GM12872 (cell line): ENCODE measurements at regions not wholly inside any gene's neighbourhood (a gene's known extent, or its start where the extent isn't known, plus 50 kb on each side); places are given as distances from the start of the nearest gene placed in this dataset.

ENCODE experiments used
- TF ChIP-seq, protein P1 (sequence below): IDR thresholded peaks from 3 replicates; pipeline ENCODE4 v1.5.1; 2011; ENCODE audit warnings: low read depth, mild to moderate bottlenecking, low read length, moderate library complexity; ENCODE audit not compliant: insufficient read depth

DNA sequence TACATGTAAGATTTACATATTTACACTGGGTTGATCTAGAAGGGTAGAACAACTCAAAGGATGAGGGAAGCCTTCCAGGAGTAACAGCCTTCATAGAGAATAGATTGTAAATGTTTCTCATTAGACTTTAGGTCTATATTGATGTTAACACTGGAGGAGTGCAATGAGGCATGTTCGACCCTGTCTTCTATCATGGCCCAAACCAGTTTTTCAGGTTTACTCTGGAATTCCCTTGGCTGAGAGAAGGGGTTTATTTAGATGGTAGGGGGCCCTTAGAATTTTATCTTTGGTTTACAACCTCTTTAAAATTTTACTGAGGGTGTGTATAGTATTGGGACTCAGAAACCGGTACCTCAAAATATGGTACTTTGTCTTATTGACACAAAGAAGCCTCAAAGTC is 634.9 kb upstream of the PIK3C3 start:
- TF ChIP-seq, protein P1, sequence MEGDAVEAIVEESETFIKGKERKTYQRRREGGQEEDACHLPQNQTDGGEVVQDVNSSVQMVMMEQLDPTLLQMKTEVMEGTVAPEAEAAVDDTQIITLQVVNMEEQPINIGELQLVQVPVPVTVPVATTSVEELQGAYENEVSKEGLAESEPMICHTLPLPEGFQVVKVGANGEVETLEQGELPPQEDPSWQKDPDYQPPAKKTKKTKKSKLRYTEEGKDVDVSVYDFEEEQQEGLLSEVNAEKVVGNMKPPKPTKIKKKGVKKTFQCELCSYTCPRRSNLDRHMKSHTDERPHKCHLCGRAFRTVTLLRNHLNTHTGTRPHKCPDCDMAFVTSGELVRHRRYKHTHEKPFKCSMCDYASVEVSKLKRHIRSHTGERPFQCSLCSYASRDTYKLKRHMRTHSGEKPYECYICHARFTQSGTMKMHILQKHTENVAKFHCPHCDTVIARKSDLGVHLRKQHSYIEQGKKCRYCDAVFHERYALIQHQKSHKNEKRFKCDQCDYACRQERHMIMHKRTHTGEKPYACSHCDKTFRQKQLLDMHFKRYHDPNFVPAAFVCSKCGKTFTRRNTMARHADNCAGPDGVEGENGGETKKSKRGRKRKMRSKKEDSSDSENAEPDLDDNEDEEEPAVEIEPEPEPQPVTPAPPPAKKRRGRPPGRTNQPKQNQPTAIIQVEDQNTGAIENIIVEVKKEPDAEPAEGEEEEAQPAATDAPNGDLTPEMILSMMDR = no peak

DNA sequence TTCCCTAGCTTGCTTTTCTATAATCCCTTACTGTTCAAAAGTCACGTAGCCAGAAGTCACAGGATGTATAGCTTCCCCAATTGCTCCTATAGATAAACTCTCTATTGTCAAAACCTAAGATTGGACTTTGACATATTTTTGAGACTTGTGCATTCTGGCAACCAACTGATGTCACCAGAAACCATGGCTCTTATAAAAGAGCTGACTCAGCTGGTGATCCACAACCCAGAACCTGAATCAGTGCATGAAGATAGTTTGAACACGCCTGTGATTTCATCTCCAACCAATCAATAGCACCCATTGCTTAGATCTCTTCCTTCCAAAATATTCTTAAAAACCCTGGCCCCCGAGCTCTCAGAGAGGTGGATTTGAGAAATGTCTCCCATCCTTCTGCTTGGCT is 639.9 kb upstream of the PIK3C3 start:
- TF ChIP-seq, protein P1 = no peak

DNA sequence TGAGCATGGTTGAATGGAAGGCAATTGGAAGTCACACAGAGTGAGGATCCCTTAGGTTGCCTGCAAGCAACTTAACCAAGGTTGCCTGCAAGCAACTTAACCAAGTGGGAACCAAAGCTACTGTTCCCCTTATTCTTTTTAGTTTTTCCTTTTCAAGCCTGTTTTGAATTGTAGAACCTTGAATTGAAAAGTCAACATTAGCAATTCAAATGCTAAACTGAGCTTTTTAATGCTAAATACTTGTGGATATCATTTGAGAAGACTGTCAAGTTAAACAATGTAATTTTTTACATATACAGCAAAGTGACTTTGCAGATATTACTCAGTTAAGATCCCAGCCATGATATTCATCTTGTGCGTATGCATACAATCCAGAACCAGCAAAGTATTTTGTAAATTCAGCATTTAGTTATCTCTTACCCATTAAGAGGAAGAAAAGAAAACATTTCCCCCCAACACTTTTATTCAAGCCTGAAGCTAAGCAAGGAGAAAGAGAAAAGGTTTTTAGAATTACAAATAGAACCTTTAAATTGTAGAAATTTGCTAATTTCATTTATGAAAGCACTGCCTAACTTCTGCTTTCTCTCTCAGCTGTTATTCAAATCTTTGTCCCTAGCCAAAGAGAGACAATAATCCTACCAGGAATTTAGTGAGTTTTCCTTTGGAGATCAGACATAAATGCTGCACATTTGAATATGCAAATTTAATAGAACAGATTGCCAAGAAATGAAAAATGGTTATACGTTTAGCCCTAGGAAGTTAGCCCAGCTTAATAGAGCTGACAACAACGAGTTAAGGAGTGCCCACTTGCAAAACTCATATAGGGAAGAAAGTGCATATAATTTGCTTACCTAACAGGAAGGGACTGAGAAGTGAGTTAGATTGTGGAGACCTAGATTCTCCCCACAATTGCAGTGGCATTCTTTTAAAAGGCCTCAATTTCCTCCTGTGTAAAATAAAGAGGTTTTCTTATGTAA is 643.2 kb upstream of the PIK3C3 start:
- TF ChIP-seq, protein P1 = no peak

DNA sequence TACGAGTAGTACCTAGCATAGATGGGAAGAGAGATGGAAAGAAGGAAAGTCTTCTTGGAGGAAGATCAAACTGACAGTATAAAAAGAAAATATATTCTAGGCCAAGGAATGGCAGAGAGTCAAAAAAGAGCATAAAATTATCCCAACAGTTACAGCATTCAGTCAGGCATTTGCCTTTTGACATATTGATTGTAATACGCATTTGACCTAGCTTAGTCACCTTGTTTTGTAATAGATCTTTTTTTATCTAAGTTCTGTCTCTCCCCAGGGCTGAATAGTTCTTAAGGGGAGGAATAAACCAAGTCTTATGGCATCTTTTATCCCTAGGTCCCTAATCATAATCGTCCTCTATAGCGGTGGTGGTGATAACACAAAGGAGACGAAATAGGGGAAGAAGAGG is 657.3 kb upstream of the PIK3C3 start:
- TF ChIP-seq, protein P1 = no peak

DNA sequence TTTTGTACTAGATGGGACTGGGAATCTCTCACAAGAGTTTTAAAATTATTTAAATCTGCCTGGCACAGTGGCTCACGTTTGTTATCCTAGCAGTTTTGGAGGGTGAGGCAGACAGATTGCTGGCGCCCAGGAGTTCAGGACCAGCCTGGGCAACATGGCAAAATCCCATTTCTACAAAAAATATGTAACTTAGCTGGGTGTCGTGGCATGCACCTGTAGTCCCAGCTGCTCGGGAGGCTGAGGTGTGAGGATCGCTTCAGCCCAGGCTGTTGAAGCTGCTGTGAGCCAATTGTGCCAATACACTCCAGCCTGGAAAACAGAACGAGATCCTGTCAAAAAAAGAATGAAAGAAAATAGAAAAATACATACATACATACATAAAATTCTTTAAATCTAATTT is 685.7 kb upstream of the PIK3C3 start:
- TF ChIP-seq, protein P1 = no peak

DNA sequence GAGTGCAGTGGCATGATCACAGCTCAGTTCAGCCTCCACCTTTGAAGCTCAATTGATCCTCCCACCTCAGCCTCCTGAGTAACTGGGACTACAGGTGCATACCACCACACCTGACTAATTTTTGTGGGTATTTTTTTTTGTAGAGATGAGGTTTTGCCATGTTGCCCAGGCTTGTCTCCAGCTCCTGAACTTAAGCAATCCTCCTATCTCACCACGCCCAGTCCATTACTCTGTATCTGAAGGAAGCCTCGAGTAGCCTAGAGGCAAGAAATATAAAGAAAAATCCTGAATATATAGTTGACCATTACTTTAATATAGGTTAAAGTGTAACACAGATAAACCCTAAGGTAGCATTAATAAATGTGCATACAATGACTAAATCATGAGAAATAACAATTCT is 686.8 kb upstream of the PIK3C3 start:
- TF ChIP-seq, protein P1 = no peak

DNA sequence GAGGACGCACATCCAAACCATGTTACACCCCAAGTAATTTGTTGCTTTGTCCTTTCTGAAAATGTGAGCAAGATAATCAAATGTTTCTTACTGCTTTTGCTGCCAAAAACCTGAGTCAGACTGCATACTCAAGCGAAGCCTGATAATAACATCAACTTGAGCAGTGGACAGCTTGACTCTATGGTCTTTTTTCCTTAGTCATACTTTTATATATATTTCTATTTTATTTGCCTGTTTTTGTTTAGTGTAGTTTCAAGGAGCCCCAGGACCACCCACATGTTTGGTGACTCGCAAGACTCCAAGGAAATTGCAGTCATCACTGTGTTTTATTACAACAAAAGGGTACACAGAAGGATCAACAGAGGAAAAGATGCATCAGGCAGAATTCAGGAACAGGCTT is 688.4 kb upstream of the PIK3C3 start:
- TF ChIP-seq, protein P1 = no peak
